ENCODE measurements at regions not wholly inside any gene's neighbourhood (a gene's known extent, or its start where the extent isn't known, plus 50 kb on each side); places are given as distances from the start of the nearest gene placed in this dataset.

- DNase-seq: no peak
These were observed 423.0 kb upstream of the TPM1 start for GRCh38 chr15:62619526-62619925.

GRCh38 chr15:62622775-62623174, 419.8 kb upstream of the TPM1 start:
- no peak for DNase-seq

DNA sequence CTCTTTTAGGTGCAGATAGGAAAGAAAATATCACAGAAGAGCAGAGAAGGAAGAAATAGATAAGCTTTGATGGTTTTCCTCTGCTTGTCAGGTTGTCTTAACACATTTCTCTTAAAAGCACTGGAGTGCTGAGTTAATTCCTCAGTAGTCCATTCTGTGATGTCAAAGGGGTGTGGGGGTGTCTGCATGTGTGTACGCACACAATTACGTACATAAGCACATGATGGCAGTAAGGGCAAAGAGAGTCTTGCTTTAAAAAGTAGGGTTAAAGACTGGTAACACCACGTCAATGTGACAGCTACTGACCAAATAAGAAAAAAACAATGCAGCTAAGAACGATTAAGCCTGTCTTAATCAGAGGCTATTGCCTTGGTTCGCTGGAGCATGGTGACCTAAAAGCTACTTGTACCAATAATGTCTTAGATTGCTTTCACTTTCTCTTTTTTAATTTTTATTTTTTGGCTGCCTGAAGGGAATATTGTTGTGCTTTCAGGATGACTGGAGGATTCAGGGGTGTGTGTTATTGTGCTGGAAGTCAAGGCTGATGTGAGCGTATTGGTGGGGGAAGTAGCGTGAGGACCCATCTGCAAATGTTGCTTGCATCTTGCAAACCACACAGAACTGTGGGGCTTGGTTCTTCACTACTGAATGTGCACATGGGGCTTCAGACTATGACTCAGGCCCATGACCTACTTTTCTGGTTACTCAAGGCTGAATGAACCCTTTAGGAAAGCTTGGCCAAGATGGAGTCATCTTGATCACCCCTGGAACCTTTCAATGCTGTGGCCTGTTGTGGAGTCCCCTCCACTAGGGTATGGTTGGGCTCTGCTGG, 417.8 kb upstream of the TPM1 start:
- DNase-seq: no peak

- DNase-seq: no peak
These were observed 417.0 kb upstream of the TPM1 start for GRCh38 chr15:62625429-62626033.

GRCh38 chr15:62626903-62627302, 415.6 kb upstream of the TPM1 start:
- DNase-seq: no peak

GRCh38 chr15:62631076-62631724, 411.3 kb upstream of the TPM1 start:
- no peak for DNase-seq

GRCh38 chr15:62636823-62637573, 405.5 kb upstream of the TPM1 start:
- DNase-seq: no peak

GRCh38 chr15:62637574-62637897, 405.0 kb upstream of the TPM1 start:
- DNase-seq: no peak

- no peak for DNase-seq
These were observed 404.5 kb upstream of the TPM1 start for GRCh38 chr15:62637950-62638619.

GRCh38 chr15:62639432-62639831, 403.1 kb upstream of the TPM1 start:
- DNase-seq: no peak

DNA sequence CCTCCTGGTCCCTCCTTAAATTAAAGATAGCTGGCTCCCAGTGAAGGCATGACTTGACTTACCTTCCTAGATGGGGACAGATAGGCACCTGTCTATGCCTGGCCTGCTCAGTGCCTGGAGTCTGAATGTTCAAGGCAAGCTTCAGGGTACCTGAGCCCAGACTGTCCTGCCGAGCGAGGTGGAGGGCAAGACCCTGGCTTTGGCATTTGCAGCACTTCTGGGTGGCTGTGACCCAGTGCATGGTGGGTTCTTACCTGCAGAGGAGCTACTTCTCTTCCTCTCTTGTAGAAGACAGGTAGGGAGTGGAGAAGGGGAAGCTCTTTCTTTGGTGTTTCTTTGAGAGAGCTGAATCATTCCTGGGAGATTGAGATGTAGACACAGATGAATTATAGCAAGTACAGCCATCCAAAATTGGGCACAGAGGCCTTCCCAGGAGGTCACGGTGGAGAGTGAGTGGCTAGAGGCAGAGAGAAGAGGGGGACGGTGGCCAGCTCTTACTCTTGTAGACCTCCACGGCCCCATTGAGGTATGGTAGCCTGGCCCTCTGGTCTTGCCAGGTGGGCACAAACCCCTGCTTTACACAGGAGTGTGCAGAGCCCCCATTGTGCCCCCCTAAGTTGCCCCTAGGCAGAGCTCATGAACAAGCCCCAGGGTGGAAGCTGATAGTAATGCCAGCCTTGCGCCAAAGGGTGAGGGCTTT, 402.5 kb upstream of the TPM1 start:
- no peak for DNase-seq

DNA sequence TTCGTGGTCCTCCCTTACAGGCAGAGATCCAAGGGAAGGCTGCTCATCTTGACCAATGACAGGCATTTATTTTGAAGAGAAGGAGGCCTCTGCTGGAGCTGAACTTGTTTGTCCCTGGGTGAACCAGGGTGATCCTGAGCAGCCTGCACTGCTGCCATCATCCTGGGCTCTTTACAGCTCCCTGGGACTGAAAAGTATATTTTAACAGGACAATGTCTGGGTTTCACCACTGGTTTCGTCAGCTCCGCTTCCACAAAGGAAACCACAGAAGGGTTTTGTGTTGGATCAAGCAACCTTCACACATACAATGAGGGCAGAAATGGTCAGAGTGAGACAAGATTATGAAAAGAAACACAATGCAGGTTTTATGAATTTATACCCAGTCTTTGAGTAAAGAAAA, 400.7 kb upstream of the TPM1 start:
- DNase-seq: peak; percentile 29

DNA sequence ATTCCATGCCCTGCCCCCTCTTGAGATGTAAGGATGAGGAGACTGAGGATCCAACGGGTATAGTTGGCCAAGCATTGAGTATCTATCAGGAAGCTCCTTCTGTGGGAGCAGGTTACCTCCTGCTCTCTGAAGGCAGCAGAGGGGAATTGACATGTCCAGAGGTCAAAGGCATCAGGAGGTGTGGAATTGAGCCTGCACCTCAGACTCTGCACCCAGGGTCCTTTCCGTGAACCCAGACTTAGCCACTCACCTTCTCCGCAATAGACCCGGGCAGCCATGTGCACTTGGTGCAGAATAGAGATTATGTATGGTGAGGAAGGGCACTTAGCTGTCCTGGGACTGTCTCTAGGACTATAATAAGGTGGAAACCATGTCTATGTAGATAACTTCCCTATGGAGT, 399.0 kb upstream of the TPM1 start:
- DNase-seq: no peak

DNA sequence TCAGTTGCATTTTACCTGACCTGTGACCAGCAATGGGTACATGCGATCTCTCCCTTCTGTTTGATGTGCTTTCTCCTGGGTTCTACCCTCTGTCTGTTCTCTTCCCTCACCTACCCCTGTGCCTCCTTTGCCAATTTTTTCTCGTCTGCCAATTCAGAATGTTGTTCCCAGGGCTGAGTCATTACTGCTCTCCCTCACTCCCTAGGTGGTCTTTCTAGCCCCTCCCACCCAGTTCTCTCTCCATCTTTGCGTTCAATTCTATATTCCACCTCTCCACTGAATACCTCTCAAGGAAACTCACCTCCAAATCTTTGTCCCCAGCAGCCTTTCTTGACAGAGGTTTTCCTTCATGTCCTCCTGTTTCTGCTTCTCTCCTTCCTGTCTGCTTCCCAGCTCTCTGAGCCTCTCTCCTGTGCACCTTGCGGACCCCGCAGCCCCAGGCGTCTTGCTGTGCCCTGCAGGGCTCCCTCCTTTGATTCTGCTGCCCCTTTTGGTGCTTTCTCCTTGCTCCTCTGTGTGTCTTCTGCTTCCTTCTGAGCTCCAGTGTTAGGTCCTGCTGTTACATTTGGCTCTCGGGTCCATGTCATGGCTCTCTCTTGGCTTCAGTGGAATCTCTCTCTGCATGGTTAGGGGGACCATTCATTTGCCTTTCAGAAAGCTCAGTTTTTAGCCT, 398.2 kb upstream of the TPM1 start:
- no peak for DNase-seq

DNA sequence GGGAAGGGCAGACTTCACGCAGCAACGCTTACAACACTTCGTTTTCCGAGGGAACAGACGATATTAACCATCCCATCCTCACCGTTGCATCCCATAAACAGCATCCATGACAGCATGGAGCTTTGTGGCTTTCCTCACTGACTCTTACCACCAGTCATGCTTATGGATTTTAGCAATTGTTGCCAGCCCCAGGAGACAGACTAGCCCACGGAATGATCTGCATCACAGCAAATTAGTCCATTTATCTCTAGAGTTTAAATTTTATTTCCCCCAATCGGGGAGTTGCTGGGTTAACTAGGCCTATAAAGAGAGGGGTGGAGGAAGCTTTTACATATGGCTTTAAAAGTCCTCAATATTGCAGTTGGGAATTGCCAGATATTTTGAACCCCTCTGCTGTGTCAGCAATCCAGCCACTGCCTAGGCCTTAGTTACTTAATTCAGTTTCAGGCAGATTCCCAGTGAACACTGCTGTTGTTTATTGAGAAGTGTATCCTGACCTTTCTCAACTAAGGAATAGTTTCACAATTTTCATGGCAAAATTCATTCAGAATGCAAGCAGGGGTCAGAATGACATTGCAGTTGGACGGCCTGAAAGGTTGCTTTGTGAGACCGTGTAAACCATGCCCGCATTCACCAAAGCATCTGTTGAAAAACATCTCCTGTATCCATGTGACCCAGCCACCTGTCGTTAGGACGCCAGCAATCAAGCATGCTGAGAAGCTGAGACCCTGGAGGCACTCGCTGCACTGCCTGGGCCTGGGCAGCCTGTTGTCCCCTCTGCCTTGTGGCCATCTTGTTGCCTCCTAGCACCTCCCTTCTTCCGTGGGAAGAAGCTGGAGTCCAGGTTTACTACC, 397.4 kb upstream of the TPM1 start:
- DNase-seq: no peak

GRCh38 chr15:62647202-62647842, 395.2 kb upstream of the TPM1 start:
- DNase-seq: no peak

DNA sequence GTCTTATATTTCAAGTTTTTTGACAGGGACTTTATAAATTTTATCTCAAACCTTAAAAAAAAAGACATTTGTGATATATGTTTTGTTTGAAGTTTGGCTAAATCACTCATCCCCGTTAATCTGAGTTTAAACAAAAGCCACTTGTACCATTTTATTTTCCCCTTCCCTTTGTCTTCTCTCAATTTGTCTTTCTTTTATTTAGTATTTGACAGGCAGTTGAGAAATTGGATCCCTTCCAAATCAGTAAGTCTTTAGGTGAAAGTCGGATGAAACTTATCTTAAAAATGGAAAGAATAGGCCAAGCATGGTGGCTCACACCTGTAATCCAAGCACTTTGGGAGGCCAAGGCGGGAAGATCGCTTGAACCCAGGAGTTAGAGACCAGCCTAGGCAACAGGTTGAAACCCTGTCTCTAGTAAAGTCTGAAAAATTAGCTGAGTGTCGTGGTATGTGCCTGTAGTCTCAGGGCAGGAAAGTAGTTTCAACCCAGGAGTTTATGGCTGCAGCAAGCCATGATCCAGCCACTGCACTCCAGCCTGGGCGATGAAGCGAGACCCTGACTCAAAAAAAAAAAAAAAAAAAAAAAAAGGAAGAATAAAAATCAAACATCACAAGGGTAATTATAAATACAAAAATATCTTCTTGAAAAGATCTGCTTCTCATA, 394.6 kb upstream of the TPM1 start:
- DNase-seq: no peak

DNA sequence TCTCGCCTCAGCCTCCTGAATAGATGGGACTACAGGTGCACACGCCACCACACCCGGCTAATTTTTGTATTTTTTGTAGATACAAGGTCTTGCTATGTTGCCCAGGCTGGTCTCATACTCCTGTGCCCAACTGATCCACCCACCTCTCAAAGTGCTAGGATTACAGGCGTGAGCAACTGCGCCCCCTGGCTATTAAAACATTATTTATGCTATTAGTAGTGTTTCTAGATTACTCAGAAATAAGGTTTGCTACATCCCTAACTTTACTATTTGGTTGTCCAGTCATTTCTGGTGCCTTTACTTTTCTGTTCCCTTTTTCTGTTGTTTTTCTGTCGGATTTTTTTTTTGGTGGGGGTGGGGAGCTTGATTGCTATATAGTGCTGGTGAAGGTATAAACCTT, 393.6 kb upstream of the TPM1 start:
- no peak for DNase-seq

DNA sequence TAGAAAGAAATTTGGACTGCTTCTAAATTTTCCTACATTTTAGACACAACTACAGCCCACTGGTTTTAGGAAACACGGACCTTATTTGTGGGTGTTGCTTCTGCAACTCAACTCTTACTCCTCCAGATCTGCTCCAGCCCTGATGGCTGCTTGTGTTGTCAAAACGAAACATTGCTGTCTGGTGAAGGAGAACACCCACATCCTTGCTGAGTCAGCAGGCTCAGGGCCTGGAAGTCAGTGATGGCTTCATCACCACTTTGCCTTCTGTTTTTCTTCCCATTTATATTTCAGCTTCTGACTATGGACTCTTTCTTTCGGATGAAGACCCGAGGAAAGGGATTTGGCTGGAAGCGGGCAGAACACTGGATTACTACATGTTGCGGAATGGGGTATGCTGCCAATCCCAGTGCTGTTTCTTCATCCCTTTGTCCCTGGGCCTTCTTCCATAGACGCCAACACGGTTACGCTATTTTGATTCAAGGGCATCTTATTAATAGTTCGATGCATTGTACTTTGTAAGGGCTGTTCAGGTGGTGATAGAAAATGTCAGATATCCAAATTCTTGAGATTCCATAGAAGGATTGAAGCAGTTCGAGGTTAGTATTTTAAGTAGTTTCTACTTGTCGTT, 392.6 kb upstream of the TPM1 start:
- DNase-seq: peak; percentile 63

All from GDM1 (cell line).